Immature natural killer cell (primary cell): ENCODE measurements at regions not wholly inside any gene's neighbourhood (a gene's known extent, or its start where the extent isn't known, plus 50 kb on each side); places are given as distances from the start of the nearest gene placed in this dataset.
"Not testable (repeated sequence)": the region's sequence is repeated elsewhere in the genome, so short reads cannot be mapped to it uniquely, and the experiment has no call there.

Source experiments
- DNase-seq, 3 donors: peaks; one replicate each; pipeline ENCODE4 v3.0.0; 2022; ENCODE audit warnings: mixed read lengths in 1 of 3
- H3K27ac Mint-ChIP-seq, 6 donors: one replicate each; pipeline ENCODE4 v1.8.0; 2020; ENCODE audit warnings: mixed read lengths in 6 of 6, mild to moderate bottlenecking in 5 of 6, inconsistent platforms in 4 of 6, moderate library complexity in 3 of 6
- H3K27me3 Mint-ChIP-seq, 3 donors: one replicate each; pipeline ENCODE4 v1.8.0; 2020 to 2021; ENCODE audit warnings: low read depth in 3 of 3, mild to moderate bottlenecking in 3 of 3, mixed read lengths in 3 of 3, moderate library complexity in 3 of 3, inconsistent platforms in 1 of 3
- H3K36me3 Mint-ChIP-seq, 3 donors: one replicate each; pipeline ENCODE4 v1.8.0; 2020; ENCODE audit warnings: mixed read lengths in 3 of 3, inconsistent platforms in 2 of 3, mild to moderate bottlenecking in 2 of 3
- H3K4me1 Mint-ChIP-seq, 2 donors: one replicate each; pipeline ENCODE4 v1.8.0; 2020; ENCODE audit warnings: inconsistent platforms in 2 of 2, mild to moderate bottlenecking in 2 of 2, mixed read lengths in 2 of 2, moderate library complexity in 1 of 2
- H3K4me3 Mint-ChIP-seq, 5 donors: one replicate each; pipeline ENCODE4 v1.8.0; 2020; ENCODE audit warnings: mild to moderate bottlenecking in 5 of 5, mixed read lengths in 5 of 5, inconsistent platforms in 3 of 5, moderate library complexity in 3 of 5
- H3K9me3 Mint-ChIP-seq, 6 donors: one replicate each; pipeline ENCODE4 v1.8.0; 2020; ENCODE audit warnings: mild to moderate bottlenecking in 6 of 6, mixed read lengths in 6 of 6, inconsistent platforms in 4 of 6, moderate library complexity in 3 of 6

DNA sequence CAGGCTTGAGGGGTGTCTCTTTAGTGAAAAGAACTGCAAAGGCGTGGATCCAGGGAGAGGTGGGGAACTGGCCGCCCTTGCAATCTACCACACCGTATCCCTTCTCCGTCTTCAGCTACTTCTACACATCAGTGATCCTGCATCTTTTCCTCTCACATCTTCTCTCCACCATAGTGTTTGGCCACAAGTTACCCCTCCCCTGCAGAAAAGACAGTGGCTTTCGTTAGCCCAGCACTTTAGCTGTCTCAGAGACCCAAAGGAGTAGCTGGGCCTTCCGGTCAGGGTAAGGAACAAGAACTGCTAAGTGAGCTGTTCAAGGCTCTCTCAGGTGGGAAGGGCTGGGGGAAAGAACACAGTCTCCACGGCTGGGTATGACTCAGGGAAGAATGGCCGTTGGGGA is 158.4 kb downstream of the NDUFA12 start:
- no peak for DNase-seq
- no peaks in the 10 kb centered on the region for H3K9me3 Mint-ChIP-seq
- H3K27me3 Mint-ChIP-seq = peaks cover 0 to 7% (median 4%) of the 10 kb centered on the region in 3 donors
- no peak overlapping the region for H3K27ac Mint-ChIP-seq
- no peak overlapping the region for H3K4me3 Mint-ChIP-seq
- H3K36me3 Mint-ChIP-seq = no peaks in the 10 kb centered on the region
- peaks cover 0 to 1% of the 10 kb centered on the region in 2 donors for H3K4me1 Mint-ChIP-seq

DNA sequence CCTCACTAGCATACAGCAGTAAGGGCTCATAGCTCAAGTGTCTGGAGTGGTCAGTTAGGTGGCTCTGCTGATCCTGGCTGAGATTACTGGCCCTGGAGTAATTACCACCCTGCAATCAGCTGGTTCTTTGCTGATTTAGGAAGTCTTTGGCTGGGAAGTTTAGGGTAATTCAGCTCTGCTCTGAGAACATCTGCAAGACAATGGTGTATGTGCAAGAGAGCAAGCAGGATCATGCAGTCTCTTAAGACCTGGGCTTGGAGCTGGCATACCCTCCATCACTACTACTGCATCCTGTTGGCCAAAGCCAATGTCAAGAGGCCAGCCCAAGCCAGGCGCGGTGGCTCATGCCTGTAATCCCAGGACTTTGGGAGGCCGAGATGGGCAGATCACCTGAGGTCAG is 159.0 kb downstream of the NDUFA12 start:
- Mint-ChIP-seq H3K27ac (no peak overlapping the region), H3K4me1 (peaks cover 0 to 1% of the 10 kb centered on the region in 2 donors), H3K4me3 (no peak overlapping the region), H3K27me3 (peaks cover 0 to 7% (median 4%) of the 10 kb centered on the region in 3 donors), H3K9me3 (no peaks in the 10 kb centered on the region), H3K36me3 (no peaks in the 10 kb centered on the region)
- DNase-seq = no peak

DNA sequence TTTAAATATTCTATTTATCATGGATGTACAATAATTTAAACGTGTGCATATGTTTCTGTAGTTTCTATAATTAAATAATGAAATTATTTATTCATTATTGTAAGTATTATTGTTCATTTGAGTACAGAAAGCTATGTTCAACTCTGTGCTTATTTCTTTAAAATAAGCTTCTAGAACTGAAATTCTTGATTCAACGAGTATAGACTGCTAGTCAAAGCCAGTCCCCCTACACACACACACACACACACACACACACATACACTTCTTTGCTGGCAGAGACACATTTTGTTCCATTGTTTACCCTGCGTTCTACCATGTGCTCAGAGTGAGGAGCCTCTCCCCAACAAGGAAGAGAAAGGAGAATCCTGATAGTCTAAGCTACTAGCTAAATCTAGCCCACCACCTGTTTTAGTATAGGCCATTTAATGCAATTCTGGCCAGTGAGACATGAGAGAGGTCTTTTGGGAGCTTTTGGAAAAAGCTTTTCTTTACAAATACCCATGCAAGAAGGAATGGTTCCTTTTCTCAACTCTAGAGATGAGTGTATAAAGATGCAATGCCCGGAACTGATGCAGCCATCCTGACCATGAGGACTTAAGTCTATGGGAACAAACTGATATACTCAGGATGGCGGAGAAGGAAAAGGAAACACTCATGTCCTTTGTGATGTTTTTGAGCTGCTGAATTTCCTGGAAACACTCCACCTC is 161.4 kb downstream of the NDUFA12 start:
- Mint-ChIP-seq H3K27me3 (peaks cover 0 to 5% (median 4%) of the 10 kb centered on the region in 3 donors), H3K4me3 (no peak overlapping the region), H3K27ac (no peak overlapping the region), H3K36me3 (no peaks in the 10 kb centered on the region), H3K4me1 (peaks cover 0 to 1% of the 10 kb centered on the region in 2 donors), H3K9me3 (no peaks in the 10 kb centered on the region)
- DNase-seq = no peak

DNA sequence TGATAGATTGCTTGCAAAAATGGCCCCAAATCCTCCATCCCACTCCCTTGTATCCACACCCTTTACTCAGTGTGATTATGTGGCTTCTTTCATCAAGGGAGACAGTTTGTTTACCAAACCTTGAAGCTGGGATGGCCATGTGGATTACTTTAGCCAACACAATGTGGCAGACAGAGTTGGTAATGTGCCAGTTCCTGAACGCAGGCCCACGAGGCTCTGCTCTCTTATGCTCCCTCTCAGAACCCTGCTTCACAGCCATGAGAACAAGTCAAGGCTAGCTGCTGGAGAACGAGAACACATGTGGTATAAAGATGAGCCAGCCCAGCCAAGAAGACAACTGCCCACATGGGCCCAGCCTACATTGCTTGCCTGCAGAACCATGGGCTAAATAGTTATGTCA is 162.3 kb downstream of the NDUFA12 start:
- no peak for DNase-seq
- Mint-ChIP-seq H3K36me3 (no peaks in the 10 kb centered on the region), H3K27me3 (peaks cover 0 to 5% (median 4%) of the 10 kb centered on the region in 3 donors), H3K27ac (no peak overlapping the region), H3K4me3 (no peak overlapping the region), H3K4me1 (peaks cover 0 to 1% of the 10 kb centered on the region in 2 donors), H3K9me3 (no peaks in the 10 kb centered on the region)

DNA sequence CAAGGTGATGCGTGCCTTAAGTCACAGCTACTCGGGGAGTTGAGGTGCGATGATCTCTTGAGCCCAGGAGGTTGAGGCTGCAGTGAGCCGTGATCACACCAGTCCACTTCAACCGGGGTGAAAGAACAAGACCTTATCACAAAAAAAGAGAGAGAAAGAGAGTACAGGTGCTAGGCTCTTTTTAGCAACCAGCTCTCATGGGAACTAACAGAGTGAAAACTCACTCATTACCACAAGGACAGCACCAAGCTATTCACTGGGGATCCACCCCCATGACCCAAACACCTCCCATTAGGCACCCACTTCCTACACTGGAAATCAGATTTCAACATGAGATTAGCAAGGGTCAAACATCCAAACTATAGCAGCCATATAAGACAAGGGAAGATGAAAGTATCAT is 164.2 kb downstream of the NDUFA12 start:
- Mint-ChIP-seq H3K4me3 (no peak overlapping the region), H3K36me3 (no peaks in the 10 kb centered on the region), H3K4me1 (no peaks in the 10 kb centered on the region), H3K27ac (no peak overlapping the region), H3K9me3 (no peaks in the 10 kb centered on the region), H3K27me3 (peaks cover 1 to 5% (median 4%) of the 10 kb centered on the region in 3 donors)
- DNase-seq = no peak

DNA sequence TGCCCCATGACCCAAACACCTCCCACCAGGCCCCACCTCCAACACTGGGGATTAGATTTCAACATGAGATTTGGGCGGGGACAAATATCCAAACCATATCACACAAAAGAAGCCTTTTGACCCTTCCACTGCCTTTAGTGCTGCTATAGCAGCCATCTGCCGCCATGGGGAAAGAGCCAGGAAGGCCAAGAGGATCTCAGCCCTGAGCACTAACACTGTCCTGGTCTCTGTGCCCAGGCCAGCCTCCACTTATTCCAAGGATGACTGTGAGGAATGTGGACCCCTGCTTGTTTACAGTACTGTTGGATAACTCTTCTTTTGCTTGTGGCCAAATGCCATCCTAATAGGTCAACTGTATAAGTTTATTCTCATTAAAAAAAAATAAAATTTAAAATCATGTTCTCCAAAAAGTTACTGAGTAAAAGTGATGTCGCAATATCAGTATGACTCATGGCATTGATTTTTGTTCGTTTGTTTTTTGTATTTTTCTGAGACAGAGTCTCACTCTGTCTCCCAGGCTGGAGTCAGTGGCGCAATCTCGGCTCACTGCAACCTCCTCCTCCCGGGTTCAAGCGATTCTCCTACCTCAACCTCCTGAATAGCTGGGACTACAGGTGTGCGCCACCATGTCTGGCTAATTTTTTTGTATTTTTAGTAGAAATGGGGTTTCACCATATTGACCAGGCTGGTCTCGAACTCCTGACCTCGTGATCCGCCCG is 166.4 kb downstream of the NDUFA12 start:
- H3K36me3 Mint-ChIP-seq, H3K9me3 Mint-ChIP-seq, H3K27me3 Mint-ChIP-seq, DNase-seq, H3K4me3 Mint-ChIP-seq, H3K27ac Mint-ChIP-seq, H3K4me1 Mint-ChIP-seq: not testable (repeated sequence)

DNA sequence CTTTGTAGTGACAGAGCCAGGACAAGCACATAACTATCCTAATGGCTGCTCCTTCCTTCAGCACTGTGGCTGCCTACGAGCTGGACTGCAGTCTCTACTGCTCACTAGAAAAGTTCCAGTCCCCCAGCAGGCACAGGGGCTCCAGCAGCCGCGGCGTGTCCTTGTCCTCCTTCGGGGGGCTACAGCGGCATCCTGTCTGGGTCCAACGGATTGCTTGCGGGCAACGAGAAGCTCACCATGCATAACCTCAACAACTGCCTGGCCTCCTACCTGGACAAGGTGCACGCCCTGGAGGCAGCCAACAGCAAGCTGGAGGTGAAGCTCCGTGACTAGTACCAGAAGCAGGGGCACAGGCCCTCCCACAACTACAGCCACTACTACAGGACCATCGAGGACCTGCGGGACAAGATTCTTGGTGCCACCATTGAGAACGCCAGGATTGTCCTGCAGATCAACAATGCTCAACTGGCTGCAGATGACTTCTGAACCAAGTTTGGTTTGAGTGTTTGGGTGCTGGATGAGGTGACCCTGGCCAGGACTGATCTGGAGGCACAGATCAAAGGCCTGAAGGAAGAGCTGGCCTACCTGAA is 169.4 kb downstream of the NDUFA12 start:
- Mint-ChIP-seq H3K27ac (no peak overlapping the region), H3K4me3 (no peak overlapping the region), H3K36me3 (no peaks in the 10 kb centered on the region), H3K27me3 (peaks cover 0 to 1% (median 1%) of the 10 kb centered on the region in 3 donors), H3K4me1 (peaks cover 5 to 8% of the 10 kb centered on the region in 2 donors), H3K9me3 (no peaks in the 10 kb centered on the region)
- no peak for DNase-seq

DNA sequence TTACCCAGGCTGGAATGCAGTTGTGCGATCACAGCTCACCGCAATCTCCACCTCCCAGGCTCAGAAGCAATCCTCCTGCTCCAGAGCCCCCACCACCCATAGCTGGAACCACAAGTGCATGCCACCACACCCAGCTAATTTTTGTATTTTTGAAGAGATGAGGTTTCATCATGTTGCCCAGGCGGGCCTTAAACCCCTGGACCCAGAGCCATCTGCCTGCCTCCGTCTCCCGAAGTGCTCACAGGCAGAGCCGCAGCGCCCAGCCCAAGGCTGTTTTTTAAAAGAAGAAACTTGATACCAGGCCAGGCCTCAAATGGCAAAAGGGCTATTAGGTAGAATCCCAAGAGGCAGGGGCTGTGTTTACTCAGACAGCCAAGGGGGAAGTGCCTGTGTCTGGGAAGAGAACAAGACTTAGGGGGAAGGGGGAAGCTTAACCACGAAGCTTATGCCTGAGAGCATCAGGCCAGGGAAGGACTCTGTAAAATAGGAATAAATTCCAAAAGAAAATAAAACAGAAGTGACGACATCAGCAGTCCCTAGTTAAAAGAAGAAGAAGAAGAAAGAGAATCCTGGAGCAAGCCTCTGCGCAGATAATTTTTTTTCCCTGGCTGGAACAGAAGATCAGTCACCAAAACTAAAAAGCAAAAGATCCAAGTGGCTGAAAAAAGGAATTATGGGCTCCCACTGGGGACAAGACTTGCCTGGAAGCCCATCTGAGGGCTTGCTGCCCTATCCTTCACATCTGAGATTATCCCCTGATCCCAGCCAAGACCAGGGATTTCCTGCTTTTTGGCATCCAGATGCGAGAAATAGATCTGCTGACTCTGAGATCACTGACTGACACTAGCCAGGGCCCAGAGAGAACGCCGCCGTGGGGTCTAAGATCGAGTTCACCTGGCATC is 170.5 kb downstream of the NDUFA12 start:
- no peaks in the 10 kb centered on the region for H3K36me3 Mint-ChIP-seq
- H3K9me3 Mint-ChIP-seq = no peaks in the 10 kb centered on the region
- peaks cover 0 to 1% (median 1%) of the 10 kb centered on the region in 3 donors for H3K27me3 Mint-ChIP-seq
- peaks cover 5 to 8% of the 10 kb centered on the region in 2 donors for H3K4me1 Mint-ChIP-seq
- no peak for DNase-seq
- no peak overlapping the region for H3K27ac Mint-ChIP-seq
- no peak overlapping the region for H3K4me3 Mint-ChIP-seq

DNA sequence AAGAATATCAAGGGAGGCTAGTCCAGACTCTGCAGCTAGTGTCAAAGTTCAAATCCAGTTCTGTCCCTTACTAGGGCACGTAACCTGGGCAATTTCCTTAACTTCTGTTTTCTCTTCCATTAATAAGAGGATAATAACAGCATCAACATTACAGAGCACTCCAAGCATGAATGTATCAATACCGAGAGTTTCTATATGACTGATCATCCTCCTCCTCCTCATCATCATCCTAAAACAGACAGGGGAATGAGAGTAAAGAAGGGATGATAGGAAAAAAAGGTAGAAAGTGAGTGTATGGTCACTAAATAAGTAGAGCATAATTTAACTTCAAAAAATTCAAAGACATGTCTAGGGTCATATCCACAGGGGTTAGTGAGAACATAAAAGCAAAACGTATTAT is 171.4 kb downstream of the NDUFA12 start:
- Mint-ChIP-seq H3K9me3 (no peaks in the 10 kb centered on the region), H3K4me1 (peaks cover 5 to 8% of the 10 kb centered on the region in 2 donors), H3K27ac (no peak overlapping the region), H3K27me3 (peaks cover 0 to 1% (median 1%) of the 10 kb centered on the region in 3 donors), H3K36me3 (no peaks in the 10 kb centered on the region), H3K4me3 (no peak overlapping the region)
- DNase-seq = no peak

DNA sequence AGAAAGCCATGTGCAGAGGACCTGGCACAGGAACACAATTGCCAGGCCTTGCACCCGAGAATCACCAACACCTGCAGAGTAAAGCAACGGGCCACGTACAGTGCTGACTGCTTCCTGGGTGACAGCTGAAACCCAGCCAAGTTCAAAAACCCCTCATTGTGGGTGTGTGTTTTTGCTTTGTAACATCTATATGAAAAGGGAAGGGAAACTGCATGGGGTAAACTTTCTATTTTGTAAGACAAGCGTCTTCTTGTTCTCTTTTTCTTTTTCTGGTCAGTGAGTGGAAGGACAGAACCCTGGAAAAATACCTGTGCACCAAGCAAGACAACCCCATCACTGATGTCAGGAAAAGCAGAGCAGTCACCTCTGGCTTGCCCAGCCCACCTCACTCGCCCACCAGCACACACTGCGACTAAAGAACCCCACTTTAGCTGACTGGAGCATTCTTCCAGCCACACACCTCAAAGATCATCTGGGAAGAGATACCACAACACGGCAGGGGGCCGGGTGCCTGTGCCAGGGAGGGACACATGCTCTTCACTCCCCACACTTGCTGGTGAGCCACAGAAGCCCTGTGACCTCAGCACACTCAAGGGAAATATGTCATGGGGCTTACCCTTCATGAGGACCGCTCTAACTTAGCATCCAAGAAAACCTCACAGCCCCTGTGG is 172.3 kb downstream of the NDUFA12 start:
- peaks cover 5 to 8% of the 10 kb centered on the region in 2 donors for H3K4me1 Mint-ChIP-seq
- no peaks in the 10 kb centered on the region for H3K9me3 Mint-ChIP-seq
- no peaks in the 10 kb centered on the region for H3K36me3 Mint-ChIP-seq
- no peak overlapping the region for H3K4me3 Mint-ChIP-seq
- DNase-seq = no peak
- peaks cover 1 to 2% (median 1%) of the 10 kb centered on the region in 3 donors for H3K27me3 Mint-ChIP-seq
- H3K27ac Mint-ChIP-seq = no peak overlapping the region

DNA sequence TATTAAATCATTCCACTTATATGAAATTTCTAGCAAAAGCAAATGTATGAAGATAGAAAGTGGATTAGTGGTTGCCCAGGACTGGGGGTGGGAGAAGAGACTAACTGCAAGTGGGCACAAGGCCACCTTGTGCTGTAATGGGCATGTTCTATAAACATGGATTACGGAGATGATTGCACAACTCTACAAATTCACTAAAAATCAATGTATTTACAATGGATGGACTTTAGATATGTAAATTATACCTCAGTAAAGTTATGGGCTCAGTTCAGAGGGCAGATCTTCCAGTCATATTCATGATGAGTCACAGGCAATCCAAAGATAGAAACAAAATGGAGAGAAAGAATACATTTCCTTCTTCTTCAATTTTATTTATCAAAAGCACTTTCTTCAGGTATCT is 173.9 kb downstream of the NDUFA12 start:
- H3K4me1 Mint-ChIP-seq = peaks cover 5 to 8% of the 10 kb centered on the region in 2 donors
- H3K27ac Mint-ChIP-seq = no peak overlapping the region
- no peaks in the 10 kb centered on the region for H3K36me3 Mint-ChIP-seq
- peaks cover 1 to 2% (median 1%) of the 10 kb centered on the region in 3 donors for H3K27me3 Mint-ChIP-seq
- no peak for DNase-seq
- H3K9me3 Mint-ChIP-seq = no peaks in the 10 kb centered on the region
- H3K4me3 Mint-ChIP-seq = no peak overlapping the region

DNA sequence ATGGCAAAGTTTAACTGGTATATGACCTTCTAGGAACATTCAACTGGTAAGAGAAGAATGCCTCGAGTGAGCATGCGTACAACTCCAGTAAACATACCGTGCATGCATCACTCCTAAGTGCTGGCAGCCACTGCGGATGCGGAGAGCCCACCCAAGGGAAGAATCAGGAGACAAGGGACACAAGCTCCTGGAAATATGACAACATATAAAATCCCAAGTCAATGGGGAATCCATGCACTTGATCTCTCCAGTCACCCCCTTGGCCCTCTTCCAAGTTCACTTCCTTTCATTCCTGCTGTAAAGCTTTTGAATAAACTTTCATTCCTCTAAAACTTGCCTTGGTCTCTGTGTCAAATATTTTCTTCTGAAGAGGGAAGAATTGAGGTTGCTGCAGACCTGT is 168.7 kb upstream of the TMCC3 start:
- Mint-ChIP-seq H3K27me3 (peaks cover 5 to 10% (median 7%) of the 10 kb centered on the region in 3 donors), H3K4me1 (no peaks in the 10 kb centered on the region), H3K27ac (no peak overlapping the region), H3K36me3 (peaks cover 0 to 2% (median 1%) of the 10 kb centered on the region in 3 donors), H3K9me3 (peaks cover 0 to 6% (median 3%) of the 10 kb centered on the region in 6 donors), H3K4me3 (no peak overlapping the region)
- DNase-seq = no peak

DNA sequence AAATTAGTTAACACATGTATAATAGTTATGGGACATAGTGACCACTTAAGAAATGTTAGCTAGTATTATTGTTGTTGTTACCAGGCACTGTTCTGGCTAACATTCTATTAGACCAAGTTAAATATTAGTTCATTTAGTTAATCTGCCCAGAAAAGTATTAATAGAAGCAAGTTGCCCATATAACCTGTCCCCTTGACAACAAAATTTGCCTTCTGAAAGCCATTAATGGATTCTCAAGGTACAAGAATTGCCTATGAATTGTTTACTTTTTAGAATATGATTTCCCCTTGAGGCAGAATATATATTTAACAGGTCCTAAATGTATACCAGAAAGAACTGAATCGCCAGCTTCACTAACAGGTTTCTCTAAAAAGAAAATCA is 167.3 kb upstream of the TMCC3 start:
- Mint-ChIP-seq H3K27ac (no peak overlapping the region), H3K36me3 (peaks cover 0 to 9% (median 6%) of the 10 kb centered on the region in 3 donors), H3K9me3 (peaks cover 8 to 19% (median 16%) of the 10 kb centered on the region in 6 donors), H3K4me3 (no peak overlapping the region), H3K4me1 (no peaks in the 10 kb centered on the region), H3K27me3 (peaks cover 5 to 11% (median 6%) of the 10 kb centered on the region in 3 donors)
- DNase-seq = no peak
